WI38 (cell line): ENCODE measurements at regions not wholly inside any gene's neighbourhood (a gene's known extent, or its start where the extent isn't known, plus 50 kb on each side); places are given as distances from the start of the nearest gene placed in this dataset.

ENCODE experiments used
- H3K4me3 ChIP-seq: 2 replicates; pipeline ENCODE4 v1.5.1; 2011; ENCODE audit warnings: low read depth, mild to moderate bottlenecking, control low read depth, low read length
- CTCF ChIP-seq: IDR thresholded peaks from 2 replicates; pipeline ENCODE4 v1.5.1; 2012; ENCODE audit warnings: low read depth, mild to moderate bottlenecking, control low read depth, low read length

GRCh38 chr2:226130192-226130591 is 669.4 kb downstream of the IRS1 start:
- no peak for TF ChIP-seq CTCF

GRCh38 chr2:226127682-226128081 is 671.9 kb downstream of the IRS1 start:
- no peak for TF ChIP-seq CTCF
- no peak overlapping the region for H3K4me3 ChIP-seq

More at GRCh38 chr2:226130192-226130591, 669.4 kb downstream of the IRS1 start:
- H3K4me3 ChIP-seq: no peak overlapping the region

- no peak for TF ChIP-seq CTCF
- H3K4me3 ChIP-seq: no peak overlapping the region
Observed at GRCh38 chr2:226126104-226126503, 673.5 kb downstream of the IRS1 start.

- no peak for TF ChIP-seq CTCF
- no peak overlapping the region for H3K4me3 ChIP-seq
Observed at GRCh38 chr2:226125176-226125883, 674.3 kb downstream of the IRS1 start.

GRCh38 chr2:226124548-226125011 is 675.0 kb downstream of the IRS1 start:
- TF ChIP-seq CTCF: no peak
- no peak overlapping the region for H3K4me3 ChIP-seq

- no peak overlapping the region for H3K4me3 ChIP-seq
- TF ChIP-seq CTCF: no peak
Observed at GRCh38 chr2:226123300-226123699, 676.3 kb downstream of the IRS1 start.

- no peak for TF ChIP-seq CTCF
- H3K4me3 ChIP-seq: no peak overlapping the region
Observed at GRCh38 chr2:226122041-226122440, 677.6 kb downstream of the IRS1 start.
